HEK293 (cell line): ENCODE measurements at regions not wholly inside any gene's neighbourhood (a gene's known extent, or its start where the extent isn't known, plus 50 kb on each side); places are given as distances from the start of the nearest gene placed in this dataset.

Experiments used
- BCL11A ChIP-seq: fragments of 450-650 bp; formaldehyde crosslinking; IDR thresholded peaks from 2 replicates; pipeline ENCODE4 v1.5.1; 2016; ENCODE audit warnings: low read depth, missing biosample characterization, missing genetic modification characterization
- KLF1 ChIP-seq: fragments of 450-650 bp; formaldehyde crosslinking; IDR thresholded peaks from 2 replicates; pipeline ENCODE4 v1.5.1; 2016; ENCODE audit warnings: missing biosample characterization, missing genetic modification characterization
- ZBTB1 ChIP-seq: fragments of 450-650 bp; formaldehyde crosslinking; IDR thresholded peaks from 2 replicates; pipeline ENCODE4 v1.5.1; 2016; ENCODE audit warnings: missing biosample characterization, missing genetic modification characterization
- ZBTB8A ChIP-seq: fragments of 450-650 bp; formaldehyde crosslinking; IDR thresholded peaks from 2 replicates; pipeline ENCODE4 v1.5.1; 2016; ENCODE audit warnings: missing biosample characterization, missing genetic modification characterization
- ZNF274 ChIP-seq, 2 experiments: fragments of 200-500 bp in 1 of 2; fragments of 450-650 bp in 1 of 2; sonication (Bioruptor generic) in 1 of 2; formaldehyde crosslinking in 1 of 2; IDR thresholded peaks; 2 replicates each; pipeline versions ENCODE4 v1.5.1 to v1.6.1; 2014 to 2016; ENCODE audit warnings: borderline replicate concordance in 1 of 2, inconsistent platforms in 1 of 2, low read length in 1 of 2, missing biosample characterization in 1 of 2, missing genetic modification characterization in 1 of 2
- ZNF416 ChIP-seq: fragments of 450-650 bp; formaldehyde crosslinking; IDR thresholded peaks from 2 replicates; pipeline ENCODE4 v1.5.1; 2016; ENCODE audit warnings: missing biosample characterization, missing genetic modification characterization
- ZNF549 ChIP-seq: fragments of 450-650 bp; IDR thresholded peaks from 2 replicates; pipeline ENCODE4 v1.5.1; 2018; ENCODE audit warnings: missing biosample characterization, missing genetic modification characterization, mild to moderate bottlenecking, inconsistent platforms, moderate library complexity
- ZNF610 ChIP-seq: fragments of 450-650 bp; formaldehyde crosslinking; IDR thresholded peaks from 2 replicates; pipeline ENCODE4 v1.5.1; 2016; ENCODE audit warnings: missing biosample characterization, missing genetic modification characterization, borderline replicate concordance
- ZNF830 ChIP-seq: fragments of 450-650 bp; IDR thresholded peaks from 2 replicates; pipeline ENCODE4 v1.5.0; 2018; ENCODE audit warnings: missing biosample characterization, missing genetic modification characterization, low read depth, mild to moderate bottlenecking, moderate library complexity
- TF ChIP-seq, protein P1 (sequence below): fragments of 450-650 bp; formaldehyde crosslinking; IDR thresholded peaks from 2 replicates; pipeline ENCODE4 v1.5.1; 2016; ENCODE audit warnings: missing biosample characterization, missing genetic modification characterization
- TF ChIP-seq, protein P2 (sequence below): fragments of 450-650 bp; IDR thresholded peaks from 2 replicates; pipeline ENCODE4 v1.5.1; 2018; ENCODE audit warnings: missing biosample characterization, mild to moderate bottlenecking, missing genetic modification characterization

DNA sequence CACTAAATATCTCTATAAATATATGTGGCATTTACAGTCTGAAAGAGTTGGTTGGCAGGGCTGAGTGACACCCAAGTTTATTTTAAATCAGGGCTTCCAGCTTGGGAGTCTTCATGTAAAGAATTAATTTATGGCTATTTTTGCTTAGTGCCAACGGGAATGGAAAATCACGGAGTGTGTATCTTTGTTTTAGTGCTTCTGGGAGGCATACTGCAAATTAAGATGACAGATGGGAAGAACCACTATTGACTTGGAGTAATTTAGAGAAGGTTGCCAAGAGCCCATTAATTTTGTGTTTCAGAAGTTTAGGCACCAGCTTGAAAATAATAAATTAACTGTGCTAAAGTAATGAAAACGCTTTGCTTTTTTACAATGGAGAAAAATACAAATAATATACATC lies 135.2 kb downstream of the GPR37 start:
- TF ChIP-seq ZBTB8A (tag by site-specific recombination) (no peak), ZNF830 (tag by site-specific recombination) (no peak), KLF1 (tag by site-specific recombination) (no peak), ZNF610 (tag by site-specific recombination) (no peak), BCL11A (tag by site-specific recombination) (no peak), ZBTB1 (tag by site-specific recombination) (no peak), ZNF274 (IDR thresholded peaks at IDR 0.05; ENCODE audit: low read length) (no peak), ZNF274 (tag by site-specific recombination; IDR thresholded peaks at IDR 0.05; ENCODE audit: borderline replicate concordance) (no peak), ZNF549 (tag by site-specific recombination) (no peak), ZNF416 (tag by site-specific recombination) (no peak)
- TF ChIP-seq, protein P1, sequence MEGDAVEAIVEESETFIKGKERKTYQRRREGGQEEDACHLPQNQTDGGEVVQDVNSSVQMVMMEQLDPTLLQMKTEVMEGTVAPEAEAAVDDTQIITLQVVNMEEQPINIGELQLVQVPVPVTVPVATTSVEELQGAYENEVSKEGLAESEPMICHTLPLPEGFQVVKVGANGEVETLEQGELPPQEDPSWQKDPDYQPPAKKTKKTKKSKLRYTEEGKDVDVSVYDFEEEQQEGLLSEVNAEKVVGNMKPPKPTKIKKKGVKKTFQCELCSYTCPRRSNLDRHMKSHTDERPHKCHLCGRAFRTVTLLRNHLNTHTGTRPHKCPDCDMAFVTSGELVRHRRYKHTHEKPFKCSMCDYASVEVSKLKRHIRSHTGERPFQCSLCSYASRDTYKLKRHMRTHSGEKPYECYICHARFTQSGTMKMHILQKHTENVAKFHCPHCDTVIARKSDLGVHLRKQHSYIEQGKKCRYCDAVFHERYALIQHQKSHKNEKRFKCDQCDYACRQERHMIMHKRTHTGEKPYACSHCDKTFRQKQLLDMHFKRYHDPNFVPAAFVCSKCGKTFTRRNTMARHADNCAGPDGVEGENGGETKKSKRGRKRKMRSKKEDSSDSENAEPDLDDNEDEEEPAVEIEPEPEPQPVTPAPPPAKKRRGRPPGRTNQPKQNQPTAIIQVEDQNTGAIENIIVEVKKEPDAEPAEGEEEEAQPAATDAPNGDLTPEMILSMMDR (tag by site-specific recombination): no peak
- TF ChIP-seq, protein P2, sequence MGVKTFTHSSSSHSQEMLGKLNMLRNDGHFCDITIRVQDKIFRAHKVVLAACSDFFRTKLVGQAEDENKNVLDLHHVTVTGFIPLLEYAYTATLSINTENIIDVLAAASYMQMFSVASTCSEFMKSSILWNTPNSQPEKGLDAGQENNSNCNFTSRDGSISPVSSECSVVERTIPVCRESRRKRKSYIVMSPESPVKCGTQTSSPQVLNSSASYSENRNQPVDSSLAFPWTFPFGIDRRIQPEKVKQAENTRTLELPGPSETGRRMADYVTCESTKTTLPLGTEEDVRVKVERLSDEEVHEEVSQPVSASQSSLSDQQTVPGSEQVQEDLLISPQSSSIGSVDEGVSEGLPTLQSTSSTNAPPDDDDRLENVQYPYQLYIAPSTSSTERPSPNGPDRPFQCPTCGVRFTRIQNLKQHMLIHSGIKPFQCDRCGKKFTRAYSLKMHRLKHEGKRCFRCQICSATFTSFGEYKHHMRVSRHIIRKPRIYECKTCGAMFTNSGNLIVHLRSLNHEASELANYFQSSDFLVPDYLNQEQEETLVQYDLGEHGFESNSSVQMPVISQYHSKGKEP: no peak
